Hepatocyte (in vitro differentiated cells): ENCODE measurements at regions not wholly inside any gene's neighbourhood (a gene's known extent, or its start where the extent isn't known, plus 50 kb on each side); places are given as distances from the start of the nearest gene placed in this dataset.

ENCODE experiments used
- DNase-seq: peaks from one replicate; pipeline ENCODE4 v3.0.0-alpha.2; 2016; ENCODE audit warnings: low spot score
- H2AFZ ChIP-seq: fragments of 200-600 bp; sonication (generic); 2 replicates; pipeline ENCODE4 v1.6.0; 2016; ENCODE audit warnings: antibody characterized with exemption, mild to moderate bottlenecking
- H3K27ac ChIP-seq: fragments of 200-600 bp; sonication (generic); 2 replicates; pipeline ENCODE4 v1.5.1; 2016; ENCODE audit warnings: mild to moderate bottlenecking
- H3K27me3 ChIP-seq: fragments of 200-600 bp; sonication (generic); 2 replicates; pipeline ENCODE4 v1.6.1; 2016
- H3K36me3 ChIP-seq: fragments of 200-600 bp; sonication (generic); replicated peaks from 2 replicates; pipeline ENCODE4 v1.5.1; 2016; ENCODE audit warnings: low read depth; ENCODE audit not compliant: insufficient read depth
- H3K4me1 ChIP-seq: fragments of 200-600 bp; sonication (generic); 2 replicates; pipeline ENCODE4 v1.5.1; 2016; ENCODE audit warnings: mild to moderate bottlenecking, moderate library complexity; ENCODE audit not compliant: insufficient read depth
- H3K4me2 ChIP-seq: fragments of 200-600 bp; sonication (generic); 2 replicates; pipeline ENCODE4 v1.6.0; 2016
- H3K4me3 ChIP-seq: fragments of 200-600 bp; sonication (generic); 2 replicates; pipeline ENCODE4 v1.5.1; 2016; ENCODE audit warnings: mild to moderate bottlenecking
- H3K79me2 ChIP-seq: fragments of 200-600 bp; sonication (generic); 2 replicates; pipeline ENCODE4 v1.6.0; 2017; ENCODE audit warnings: mild to moderate bottlenecking
- H3K9me2 ChIP-seq: fragments of 200-600 bp; sonication (generic); replicated peaks from 2 replicates; pipeline ENCODE4 v1.6.0; 2017; ENCODE audit warnings: mild to moderate bottlenecking; ENCODE audit not compliant: insufficient read depth
- H3K9me3 ChIP-seq: fragments of 200-600 bp; sonication (generic); 2 replicates; pipeline ENCODE4 v1.5.1; 2016; ENCODE audit warnings: low read depth, mild to moderate bottlenecking
- H4K20me1 ChIP-seq: fragments of 200-600 bp; sonication (generic); 2 replicates; pipeline ENCODE4 v1.6.0; 2016; ENCODE audit warnings: mild to moderate bottlenecking; ENCODE audit not compliant: insufficient read depth, poor library complexity, severe bottlenecking
- EZH2 ChIP-seq: fragments of 200-600 bp; sonication (generic); IDR thresholded peaks from 2 replicates; pipeline ENCODE4 v1.6.1; 2016; ENCODE audit warnings: antibody characterized with exemption, mild to moderate bottlenecking, borderline replicate concordance
- EZH2phosphoT487 ChIP-seq: fragments of 200-600 bp; sonication (generic); IDR thresholded peaks from one replicate; pipeline ENCODE4 v1.6.1; 2018; ENCODE audit warnings: antibody characterized with exemption, mild to moderate bottlenecking, low read depth, moderate library complexity; ENCODE audit not compliant: unreplicated experiment, severe bottlenecking
- WGBS: methylation state at CpG from one replicate; pipeline ENCODE4 v1.1.6; 2016; ENCODE audit warnings: low lambda C conversion rate; ENCODE audit errors: missing lambda C conversion rate; 5-methylcytosine and 5-hydroxymethylcytosine counted together
- TF ChIP-seq, protein P1 (sequence below): fragments of 200-600 bp; sonication (generic); IDR thresholded peaks from 2 replicates; pipeline ENCODE4 v1.5.1; 2016; ENCODE audit warnings: antibody characterized with exemption, mild to moderate bottlenecking; ENCODE audit not compliant: poor library complexity

DNA sequence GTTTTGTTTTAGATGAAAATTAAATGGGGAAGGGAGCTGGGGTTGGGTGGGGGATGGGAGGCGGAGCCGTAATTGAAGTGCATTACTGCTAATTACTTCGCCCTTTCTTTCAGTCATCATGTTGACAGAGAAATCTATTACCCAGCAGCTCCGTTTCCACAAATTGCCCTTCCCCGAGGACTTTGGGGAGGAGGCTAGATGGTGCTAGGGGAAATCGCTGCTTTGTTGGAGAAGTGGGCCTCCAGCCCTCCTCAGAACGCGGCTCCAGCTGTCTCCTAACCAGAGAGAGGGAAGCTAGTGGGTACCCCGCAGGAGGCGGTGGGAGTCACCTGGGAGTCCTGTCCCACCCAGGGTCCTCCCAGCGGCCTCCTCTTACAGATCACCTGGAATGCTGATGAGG is 130.9 kb upstream of the MYCN start:
- Histone ChIP-seq H3K27ac (no peak overlapping the region), H3K4me1 (peaks cover 11% of the 10 kb centered on the region), H3K4me3 (no peak overlapping the region), H2AFZ (no peak overlapping the region), H3K36me3 (no peaks in the 10 kb centered on the region), H3K9me3 (no peaks in the 10 kb centered on the region), H3K79me2 (no peaks in the 10 kb centered on the region), H3K27me3 (no peaks in the 10 kb centered on the region), H3K9me2 (no peaks in the 10 kb centered on the region), H4K20me1 (no peaks in the 10 kb centered on the region), H3K4me2 (no peak overlapping the region)
- TF ChIP-seq EZH2phosphoT487 (no peak), EZH2 (no peak)
- TF ChIP-seq, protein P1, sequence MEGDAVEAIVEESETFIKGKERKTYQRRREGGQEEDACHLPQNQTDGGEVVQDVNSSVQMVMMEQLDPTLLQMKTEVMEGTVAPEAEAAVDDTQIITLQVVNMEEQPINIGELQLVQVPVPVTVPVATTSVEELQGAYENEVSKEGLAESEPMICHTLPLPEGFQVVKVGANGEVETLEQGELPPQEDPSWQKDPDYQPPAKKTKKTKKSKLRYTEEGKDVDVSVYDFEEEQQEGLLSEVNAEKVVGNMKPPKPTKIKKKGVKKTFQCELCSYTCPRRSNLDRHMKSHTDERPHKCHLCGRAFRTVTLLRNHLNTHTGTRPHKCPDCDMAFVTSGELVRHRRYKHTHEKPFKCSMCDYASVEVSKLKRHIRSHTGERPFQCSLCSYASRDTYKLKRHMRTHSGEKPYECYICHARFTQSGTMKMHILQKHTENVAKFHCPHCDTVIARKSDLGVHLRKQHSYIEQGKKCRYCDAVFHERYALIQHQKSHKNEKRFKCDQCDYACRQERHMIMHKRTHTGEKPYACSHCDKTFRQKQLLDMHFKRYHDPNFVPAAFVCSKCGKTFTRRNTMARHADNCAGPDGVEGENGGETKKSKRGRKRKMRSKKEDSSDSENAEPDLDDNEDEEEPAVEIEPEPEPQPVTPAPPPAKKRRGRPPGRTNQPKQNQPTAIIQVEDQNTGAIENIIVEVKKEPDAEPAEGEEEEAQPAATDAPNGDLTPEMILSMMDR: no peak
- no peak for DNase-seq
- 49% methylated on average over 11 of the region's 11 CpGs for WGBS

DNA sequence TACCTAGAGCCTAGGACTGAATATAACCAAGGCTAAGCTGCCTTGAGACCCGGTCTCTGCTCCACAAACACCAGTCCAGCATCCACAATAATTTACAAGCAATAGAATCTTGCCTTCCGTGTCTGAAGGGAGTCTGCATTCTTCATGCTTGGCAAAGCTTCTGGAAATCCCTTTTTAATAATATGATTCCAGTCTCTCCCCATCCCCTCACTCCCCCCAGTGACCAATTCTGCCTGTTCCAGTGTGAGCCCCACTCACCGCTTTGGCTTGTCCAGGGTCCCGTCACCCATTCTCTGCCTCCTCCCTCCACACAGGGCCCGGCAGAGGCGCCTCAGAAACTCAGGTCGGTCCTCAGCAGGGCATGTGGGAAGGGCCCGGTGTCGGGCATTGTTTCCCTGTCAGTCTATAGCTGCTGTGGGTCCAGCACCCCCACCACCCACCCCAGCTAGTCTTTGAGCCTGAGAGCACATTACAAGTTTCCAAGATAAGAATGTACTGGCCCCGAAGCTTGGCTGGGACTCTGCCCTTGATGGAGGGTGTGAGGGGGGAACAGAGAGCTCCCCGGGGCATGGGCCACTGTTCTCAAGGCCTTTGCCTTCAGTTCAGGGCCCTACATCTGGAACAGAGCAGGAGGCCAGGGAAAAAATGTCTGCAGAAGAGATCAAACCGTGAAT is 129.7 kb upstream of the MYCN start:
- Histone ChIP-seq H2AFZ (no peak overlapping the region), H4K20me1 (no peaks in the 10 kb centered on the region), H3K36me3 (no peaks in the 10 kb centered on the region), H3K4me1 (peaks cover 11% of the 10 kb centered on the region), H3K27me3 (no peaks in the 10 kb centered on the region), H3K4me3 (no peak overlapping the region), H3K9me2 (no peaks in the 10 kb centered on the region), H3K79me2 (no peaks in the 10 kb centered on the region), H3K4me2 (no peak overlapping the region), H3K27ac (no peak overlapping the region), H3K9me3 (no peaks in the 10 kb centered on the region)
- DNase-seq: no peak
- WGBS: 81% methylated on average over 12 of the region's 12 CpGs
- TF ChIP-seq EZH2 (no peak), EZH2phosphoT487 (no peak)
- TF ChIP-seq, protein P1: no peak

DNA sequence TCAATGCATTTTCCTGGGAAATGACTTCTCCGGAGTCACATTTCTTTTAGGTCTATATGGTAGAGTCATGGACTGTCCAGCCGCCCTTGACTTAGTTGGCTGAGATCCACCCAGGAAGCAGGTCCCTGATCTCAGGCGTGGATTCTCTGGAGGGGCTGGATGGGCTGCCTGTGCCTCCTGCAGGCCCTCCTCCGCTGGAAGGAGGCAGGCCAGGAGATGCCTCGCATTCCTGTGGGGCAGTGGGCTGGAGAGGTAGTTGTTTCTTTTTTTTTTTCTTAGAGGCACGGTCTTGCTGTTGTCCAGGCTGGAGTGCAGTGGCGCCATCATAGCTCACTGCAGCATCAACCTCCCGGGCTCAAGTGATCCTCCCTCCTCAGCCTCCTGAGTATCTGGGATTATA is 129.0 kb upstream of the MYCN start:
- no peaks in the 10 kb centered on the region for H4K20me1 ChIP-seq
- no peaks in the 10 kb centered on the region for H3K79me2 ChIP-seq
- no peak for DNase-seq
- H3K9me2 ChIP-seq: no peaks in the 10 kb centered on the region
- H3K27ac ChIP-seq: no peak overlapping the region
- H3K9me3 ChIP-seq: no peaks in the 10 kb centered on the region
- no peak overlapping the region for H3K4me3 ChIP-seq
- H3K4me1 ChIP-seq: peaks cover 11% of the 10 kb centered on the region
- no peak overlapping the region for H2AFZ ChIP-seq
- no peak overlapping the region for H3K4me2 ChIP-seq
- no peak for TF ChIP-seq EZH2phosphoT487
- no peak for TF ChIP-seq EZH2
- TF ChIP-seq, protein P1: no peak
- 66% methylated on average over 8 of the region's 8 CpGs for WGBS
- no peaks in the 10 kb centered on the region for H3K27me3 ChIP-seq
- no peaks in the 10 kb centered on the region for H3K36me3 ChIP-seq
